ENCODE measurements at regions not wholly inside any gene's neighbourhood (a gene's known extent, or its start where the extent isn't known, plus 50 kb on each side); places are given as distances from the start of the nearest gene placed in this dataset.

DNA sequence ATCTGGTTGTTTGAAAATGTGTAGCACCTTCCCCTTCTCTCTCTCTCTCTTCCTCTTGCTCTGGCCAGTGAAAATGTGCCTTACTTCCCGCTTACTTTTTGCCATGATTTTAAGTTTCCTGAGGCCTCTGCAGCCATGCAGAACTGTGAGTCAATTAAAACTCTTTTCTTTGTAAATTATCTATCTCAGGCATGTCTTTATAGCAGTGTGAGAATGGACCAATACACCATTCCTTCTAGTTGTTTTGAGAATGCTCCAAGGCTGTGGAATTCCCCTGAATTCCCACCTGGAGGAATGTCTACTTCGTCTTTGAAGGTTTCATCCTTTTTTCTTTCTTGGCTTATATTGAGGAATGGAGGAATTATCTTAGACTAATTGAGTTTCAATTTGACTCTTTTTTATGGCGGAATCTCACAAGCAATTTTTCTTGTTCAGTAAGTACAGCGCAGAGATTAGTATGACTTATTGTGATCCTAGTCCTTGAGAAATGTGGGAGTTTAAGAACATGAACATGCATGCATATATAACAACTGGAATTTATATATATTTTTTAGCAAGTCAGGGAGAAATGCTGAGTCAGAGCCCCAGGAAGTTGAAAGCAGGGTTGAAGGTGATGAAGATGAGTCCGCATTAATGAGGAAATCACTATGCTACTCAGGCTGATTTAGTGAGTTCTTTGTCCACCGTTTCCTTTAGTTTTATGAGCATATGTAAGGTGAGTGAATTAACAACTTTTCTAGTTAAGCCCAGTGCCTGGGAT is 488.1 kb upstream of the ADAMTS16 start:
- Histone ChIP-seq H4K20me1 (replicated peaks; ENCODE audit: control insufficient read depth, extremely low read depth, insufficient read depth, low read length) (no peaks in the 10 kb centered on the region), H3K4me3 (replicated peaks in 1 of 3; ENCODE audit: insufficient read depth in 1 of 3, low read depth in 1 of 3, low read length in 3 of 3) (no peak overlapping the region), H3K27me3 (ENCODE audit: control insufficient read depth in 2 of 2, insufficient read depth in 2 of 2, low read length in 2 of 2) (no peaks in the 10 kb centered on the region), H3K9me3 (replicated peaks; ENCODE audit: control insufficient read depth, insufficient read depth, low read length) (peaks cover 2% of the 10 kb centered on the region), H3K9ac (replicated peaks; ENCODE audit: extremely low read depth, insufficient read depth, low read length) (no peak overlapping the region), H3K79me2 (ENCODE audit: control insufficient read depth, insufficient read depth, low read length) (no peaks in the 10 kb centered on the region), H3K4me1 (ENCODE audit: control insufficient read depth, extremely low read depth, insufficient read depth, low read length) (no peaks in the 10 kb centered on the region), H3K27ac (ENCODE audit: insufficient read depth, low read depth, low read length) (no peak overlapping the region), H3K9me1 (replicated peaks; ENCODE audit: control insufficient read depth, extremely low read depth, insufficient read depth, low read length) (no peaks in the 10 kb centered on the region), H2AFZ (ENCODE audit: low read depth, low read length) (no peak overlapping the region), H3K36me3 (ENCODE audit: control insufficient read depth in 2 of 2, extremely low read depth in 1 of 2, insufficient read depth in 2 of 2, low read length in 2 of 2) (no peaks in the 10 kb centered on the region), H3K4me2 (ENCODE audit: insufficient read depth, low read length) (no peak overlapping the region)
- TF ChIP-seq POLR2A (IDR thresholded peaks at IDR 0.05; ENCODE audit: low read depth, low read length): no peak
- TF ChIP-seq EZH2 (IDR thresholded peaks at IDR 0.05; ENCODE audit: borderline replicate concordance, low read depth, low read length, severe bottlenecking): no peak
- TF ChIP-seq MYC (IDR thresholded peaks at IDR 0.05; ENCODE audit: low read depth, low read length): no peak
- no peak for TF ChIP-seq GATA2 (IDR thresholded peaks at IDR 0.05; ENCODE audit: insufficient read depth, insufficient read length, low read depth, low read length)
- DNase-seq (ENCODE audit: low read depth, low spot score) (no peak), FAIRE-seq (no peak)
- intact Hi-C loops (cut with micrococcal nuclease) (no loop called here), dilution Hi-C loops (cut with MboI; ENCODE audit: extremely low pct_ligation_motif_present, low sequenced_read_pairs) (no loop called here)
- ChIA-PET CTCF (no interaction called here), POLR2A (no interaction called here)
- no TSS peak for BruUV-seq (replicated peaks)

- no TSS peak for BruUV-seq (replicated peaks)
- CTCF ChIA-PET: no interaction called here
- no peaks in the 10 kb centered on the region for H3K79me2 ChIP-seq (ENCODE audit: control insufficient read depth, insufficient read depth, low read length)
- H3K9me1 ChIP-seq (replicated peaks; ENCODE audit: control insufficient read depth, extremely low read depth, insufficient read depth, low read length): no peaks in the 10 kb centered on the region
- no peak overlapping the region for H2AFZ ChIP-seq (ENCODE audit: low read depth, low read length)
- no peaks in the 10 kb centered on the region for H3K4me1 ChIP-seq (ENCODE audit: control insufficient read depth, extremely low read depth, insufficient read depth, low read length)
- H3K9ac ChIP-seq (replicated peaks; ENCODE audit: extremely low read depth, insufficient read depth, low read length): no peak overlapping the region
- dilution Hi-C loops (cut with MboI; ENCODE audit: extremely low pct_ligation_motif_present, low sequenced_read_pairs) (no loop called here), intact Hi-C loops (cut with micrococcal nuclease) (no loop called here)
- no peak overlapping the region for H3K4me3 ChIP-seq (replicated peaks in 1 of 3; ENCODE audit: insufficient read depth in 1 of 3, low read depth in 1 of 3, low read length in 3 of 3)
- no peaks in the 10 kb centered on the region for H3K36me3 ChIP-seq (ENCODE audit: control insufficient read depth in 2 of 2, extremely low read depth in 1 of 2, insufficient read depth in 2 of 2, low read length in 2 of 2)
- no peak for FAIRE-seq
- H3K27ac ChIP-seq (ENCODE audit: insufficient read depth, low read depth, low read length): no peak overlapping the region
- POLR2A ChIA-PET: no interaction called here
- no peak for DNase-seq (ENCODE audit: low read depth, low spot score)
- no peaks in the 10 kb centered on the region for H3K27me3 ChIP-seq (ENCODE audit: control insufficient read depth in 2 of 2, insufficient read depth in 2 of 2, low read length in 2 of 2)
- H3K9me3 ChIP-seq (replicated peaks; ENCODE audit: control insufficient read depth, insufficient read depth, low read length): peaks cover 3% of the 10 kb centered on the region
- TF ChIP-seq, protein P1, sequence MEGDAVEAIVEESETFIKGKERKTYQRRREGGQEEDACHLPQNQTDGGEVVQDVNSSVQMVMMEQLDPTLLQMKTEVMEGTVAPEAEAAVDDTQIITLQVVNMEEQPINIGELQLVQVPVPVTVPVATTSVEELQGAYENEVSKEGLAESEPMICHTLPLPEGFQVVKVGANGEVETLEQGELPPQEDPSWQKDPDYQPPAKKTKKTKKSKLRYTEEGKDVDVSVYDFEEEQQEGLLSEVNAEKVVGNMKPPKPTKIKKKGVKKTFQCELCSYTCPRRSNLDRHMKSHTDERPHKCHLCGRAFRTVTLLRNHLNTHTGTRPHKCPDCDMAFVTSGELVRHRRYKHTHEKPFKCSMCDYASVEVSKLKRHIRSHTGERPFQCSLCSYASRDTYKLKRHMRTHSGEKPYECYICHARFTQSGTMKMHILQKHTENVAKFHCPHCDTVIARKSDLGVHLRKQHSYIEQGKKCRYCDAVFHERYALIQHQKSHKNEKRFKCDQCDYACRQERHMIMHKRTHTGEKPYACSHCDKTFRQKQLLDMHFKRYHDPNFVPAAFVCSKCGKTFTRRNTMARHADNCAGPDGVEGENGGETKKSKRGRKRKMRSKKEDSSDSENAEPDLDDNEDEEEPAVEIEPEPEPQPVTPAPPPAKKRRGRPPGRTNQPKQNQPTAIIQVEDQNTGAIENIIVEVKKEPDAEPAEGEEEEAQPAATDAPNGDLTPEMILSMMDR (IDR thresholded peaks at IDR 0.05; ENCODE audit: extremely low read depth in 1 of 2, insufficient read depth in 1 of 2, low read depth in 1 of 2, low read length in 2 of 2): no peak
- TF ChIP-seq EZH2 (IDR thresholded peaks at IDR 0.05; ENCODE audit: borderline replicate concordance, low read depth, low read length, severe bottlenecking): no peak
- no peak for TF ChIP-seq FOS (IDR thresholded peaks at IDR 0.05; ENCODE audit: borderline replicate concordance, insufficient read depth, low read length)
- TF ChIP-seq GATA2 (IDR thresholded peaks at IDR 0.05; ENCODE audit: insufficient read depth, insufficient read length, low read depth, low read length): no peak
- no peak for TF ChIP-seq POLR2A (IDR thresholded peaks at IDR 0.05; ENCODE audit: low read depth, low read length)
- TF ChIP-seq JUN (IDR thresholded peaks at IDR 0.05; ENCODE audit: borderline replicate concordance, insufficient read depth, insufficient read length, low read depth): no peak
- no peak for TF ChIP-seq MYC (IDR thresholded peaks at IDR 0.05; ENCODE audit: low read depth, low read length)
- TF ChIP-seq, protein P2, sequence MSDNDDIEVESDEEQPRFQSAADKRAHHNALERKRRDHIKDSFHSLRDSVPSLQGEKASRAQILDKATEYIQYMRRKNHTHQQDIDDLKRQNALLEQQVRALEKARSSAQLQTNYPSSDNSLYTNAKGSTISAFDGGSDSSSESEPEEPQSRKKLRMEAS (IDR thresholded peaks at IDR 0.05; ENCODE audit: insufficient read depth, insufficient read length): no peak
- no peak for TF ChIP-seq POLR2AphosphoS5 (IDR thresholded peaks at IDR 0.05; ENCODE audit: insufficient read depth, low read depth, low read length)
- H4K20me1 ChIP-seq (replicated peaks; ENCODE audit: control insufficient read depth, extremely low read depth, insufficient read depth, low read length): no peaks in the 10 kb centered on the region
- H3K4me2 ChIP-seq (ENCODE audit: insufficient read depth, low read length): no peak overlapping the region
Observed at GRCh38 chr5:4653475-4653874, 486.7 kb upstream of the ADAMTS16 start.
